GM23338 (cell line): ENCODE measurements at regions not wholly inside any gene's neighbourhood (a gene's known extent, or its start where the extent isn't known, plus 50 kb on each side); places are given as distances from the start of the nearest gene placed in this dataset.

Source experiments
- ATAC-seq: fragments of 200-7000 bp; cut with Tn5 transposase; 3 replicates; pipeline ENCODE4 v1.9.1; 2020
- DNase-seq: peaks from one replicate; pipeline ENCODE4 v3.0.0-alpha.2; 2015; ENCODE audit warnings: low spot score
- H2AFZ ChIP-seq: fragments of 200-600 bp; sonication (generic); 2 replicates; pipeline ENCODE4 v1.8.0; 2016; ENCODE audit warnings: antibody characterized with exemption, mild to moderate bottlenecking, moderate library complexity
- H3F3A ChIP-seq: fragments of 200-600 bp; sonication (generic); replicated peaks from 2 replicates; pipeline ENCODE4 v1.8.0; 2017; ENCODE audit warnings: antibody characterized with exemption, mixed run types, low read depth
- H3K27ac ChIP-seq: fragments of 200-600 bp; sonication (generic); 2 replicates; pipeline ENCODE4 v1.6.1; 2016; ENCODE audit warnings: low read depth
- H3K27me3 ChIP-seq: fragments of 200-600 bp; sonication (generic); 2 replicates; pipeline ENCODE4 v1.8.0; 2016; ENCODE audit warnings: mild to moderate bottlenecking, mixed run types, moderate library complexity; ENCODE audit not compliant: insufficient read depth
- H3K36me3 ChIP-seq: fragments of 200-600 bp; sonication (generic); 2 replicates; pipeline ENCODE4 v1.8.0; 2016; ENCODE audit warnings: mild to moderate bottlenecking; ENCODE audit not compliant: insufficient read depth
- H3K4me1 ChIP-seq: fragments of 200-600 bp; sonication (generic); 2 replicates; pipeline ENCODE4 v1.8.0; 2016; ENCODE audit warnings: mild to moderate bottlenecking, moderate library complexity; ENCODE audit not compliant: insufficient read depth
- H3K4me2 ChIP-seq: fragments of 200-600 bp; sonication (generic); 2 replicates; pipeline ENCODE4 v1.7.1; 2017; ENCODE audit warnings: mixed run types
- H3K4me3 ChIP-seq: fragments of 200-600 bp; sonication (generic); 2 replicates; pipeline ENCODE4 v1.6.1; 2016; ENCODE audit warnings: mixed run types
- H3K79me2 ChIP-seq: fragments of 200-600 bp; sonication (generic); replicated peaks from 2 replicates; pipeline ENCODE4 v1.8.0; 2017; ENCODE audit warnings: mild to moderate bottlenecking; ENCODE audit not compliant: insufficient read depth
- H3K9me2 ChIP-seq: fragments of 200-600 bp; sonication (generic); 2 replicates; pipeline ENCODE4 v1.8.0; 2017; ENCODE audit not compliant: insufficient read depth
- H4K20me1 ChIP-seq: fragments of 200-600 bp; sonication (generic); replicated peaks from 2 replicates; pipeline ENCODE4 v1.8.0; 2017; ENCODE audit warnings: mild to moderate bottlenecking; ENCODE audit not compliant: insufficient read depth
- H3K27ac Mint-ChIP-seq: 2 replicates; pipeline ENCODE4 v1.8.0; 2020; ENCODE audit warnings: inconsistent platforms, mild to moderate bottlenecking, moderate library complexity, mixed read lengths
- H3K27me3 Mint-ChIP-seq: 3 replicates; pipeline ENCODE4 v1.8.0; 2022; ENCODE audit warnings: low read depth, mild to moderate bottlenecking, moderate library complexity, mixed read lengths, inconsistent platforms; ENCODE audit not compliant: insufficient read depth, poor library complexity
- H3K36me3 Mint-ChIP-seq: 3 replicates; pipeline ENCODE4 v1.8.0; 2021; ENCODE audit warnings: low read depth, mild to moderate bottlenecking, inconsistent platforms, moderate library complexity, mixed read lengths
- H3K4me1 Mint-ChIP-seq: 3 replicates; pipeline ENCODE4 v1.8.0; 2020; ENCODE audit warnings: mild to moderate bottlenecking, inconsistent platforms, mixed read lengths
- H3K4me3 Mint-ChIP-seq: 3 replicates; pipeline ENCODE4 v1.8.0; 2021; ENCODE audit warnings: moderate library complexity, mild to moderate bottlenecking, inconsistent platforms, mixed read lengths
- H3K9me3 Mint-ChIP-seq: 3 replicates; pipeline ENCODE4 v1.8.0; 2020; ENCODE audit warnings: moderate library complexity, mild to moderate bottlenecking, inconsistent platforms, mixed read lengths
- CREB1 ChIP-seq: fragments of 250-450 bp; sonication (Bioruptor Pico); IDR thresholded peaks from 2 replicates; pipeline ENCODE4 v1.5.0; 2020; ENCODE audit warnings: low read depth, mild to moderate bottlenecking, moderate library complexity
- EZH2 ChIP-seq: fragments of 200-600 bp; sonication (generic); IDR thresholded peaks from one replicate; pipeline ENCODE4 v1.8.0; 2017; ENCODE audit warnings: antibody characterized with exemption, mild to moderate bottlenecking, low read depth; ENCODE audit not compliant: unreplicated experiment
- EZH2phosphoT487 ChIP-seq: fragments of 200-600 bp; sonication (generic); IDR thresholded peaks from one replicate; pipeline ENCODE4 v1.8.1; 2018; ENCODE audit warnings: antibody characterized with exemption; ENCODE audit not compliant: unreplicated experiment
- POLR2AphosphoS5 ChIP-seq: IDR thresholded peaks from 2 replicates; pipeline ENCODE4 v1.6.1; 2016; ENCODE audit warnings: antibody characterized with exemption, low read depth
- ZNF114 ChIP-seq: fragments of 250-450 bp; sonication (Bioruptor Pico); IDR thresholded peaks from 2 replicates; pipeline ENCODE4 v1.5.0; 2020; ENCODE audit warnings: mild to moderate bottlenecking, moderate library complexity
- TF ChIP-seq, protein P1 (sequence below): IDR thresholded peaks from one replicate; pipeline ENCODE4 v1.6.1; 2018; ENCODE audit warnings: antibody characterized with exemption; ENCODE audit not compliant: unreplicated experiment
- TF ChIP-seq, protein P2 (sequence below), 2 experiments: fragments of 200-600 bp in 1 of 2; sonication (generic) in 1 of 2; conservative IDR thresholded peaks; 2 replicates each; pipeline versions ENCODE4 v1.5.1 to v1.6.1; 2016 to 2017; ENCODE audit warnings: antibody characterized with exemption in 2 of 2, low read depth in 2 of 2, mild to moderate bottlenecking in 2 of 2, moderate library complexity in 1 of 2

DNA sequence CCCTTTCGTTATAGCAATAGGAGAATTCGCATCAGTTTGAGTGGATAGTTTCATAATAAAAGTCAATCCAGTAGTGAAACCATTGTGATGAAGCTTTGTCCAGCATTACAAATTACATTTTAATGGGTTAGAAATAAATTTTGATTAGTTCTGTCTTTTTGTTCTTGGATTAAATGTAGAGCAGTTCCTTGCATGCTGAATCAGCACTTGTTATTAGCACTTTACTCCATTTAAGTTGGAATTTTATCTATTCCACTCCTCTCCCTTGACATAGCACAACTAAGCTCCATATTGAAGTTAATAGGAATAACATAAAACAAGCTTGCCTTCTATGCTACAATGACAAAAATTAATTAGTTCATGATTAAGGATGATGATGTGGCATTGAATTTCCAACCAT is 624.1 kb downstream of the CCDC85A start (continued):
- no peak for TF ChIP-seq EZH2phosphoT487
- no peak for TF ChIP-seq EZH2
- TF ChIP-seq CREB1 = no peak

DNA sequence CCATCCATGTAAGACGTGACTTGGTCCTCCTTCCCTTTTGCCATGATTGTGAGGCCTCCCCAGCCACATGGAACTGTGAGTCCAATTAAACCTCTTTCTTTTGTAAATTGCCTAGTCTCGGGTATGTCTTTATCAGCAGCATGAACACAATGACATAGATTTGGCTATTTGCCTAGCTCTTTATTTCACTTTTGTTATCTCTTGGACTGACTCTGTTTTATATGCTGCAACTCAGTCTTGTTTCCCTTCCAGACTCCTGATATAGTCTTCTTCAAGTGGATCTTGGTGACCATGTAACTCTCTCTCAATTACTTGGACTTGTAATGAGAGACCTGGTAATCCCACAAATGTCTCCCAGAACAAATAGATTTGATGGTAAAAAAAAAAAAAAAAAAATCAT is 627.6 kb downstream of the CCDC85A start:
- H3K27me3 Mint-ChIP-seq = no peaks in the 10 kb centered on the region
- ATAC-seq = no peak
- no peaks in the 10 kb centered on the region for H4K20me1 ChIP-seq
- H3K27me3 ChIP-seq = no peaks in the 10 kb centered on the region
- H3K27ac Mint-ChIP-seq = no peak overlapping the region
- no peak overlapping the region for H2AFZ ChIP-seq
- no peak overlapping the region for H3K27ac ChIP-seq
- H3K36me3 ChIP-seq = no peaks in the 10 kb centered on the region
- H3K4me3 Mint-ChIP-seq = no peak overlapping the region
- peaks cover 4% of the 10 kb centered on the region; the same call in 1 of the 2 replicates for H3K9me2 ChIP-seq
- no peaks in the 10 kb centered on the region for H3K36me3 Mint-ChIP-seq
- H3K79me2 ChIP-seq = no peaks in the 10 kb centered on the region
- H3F3A ChIP-seq = no peaks in the 10 kb centered on the region
- no peak for TF ChIP-seq POLR2AphosphoS5
- no peak for TF ChIP-seq EZH2
- TF ChIP-seq, protein P1, sequence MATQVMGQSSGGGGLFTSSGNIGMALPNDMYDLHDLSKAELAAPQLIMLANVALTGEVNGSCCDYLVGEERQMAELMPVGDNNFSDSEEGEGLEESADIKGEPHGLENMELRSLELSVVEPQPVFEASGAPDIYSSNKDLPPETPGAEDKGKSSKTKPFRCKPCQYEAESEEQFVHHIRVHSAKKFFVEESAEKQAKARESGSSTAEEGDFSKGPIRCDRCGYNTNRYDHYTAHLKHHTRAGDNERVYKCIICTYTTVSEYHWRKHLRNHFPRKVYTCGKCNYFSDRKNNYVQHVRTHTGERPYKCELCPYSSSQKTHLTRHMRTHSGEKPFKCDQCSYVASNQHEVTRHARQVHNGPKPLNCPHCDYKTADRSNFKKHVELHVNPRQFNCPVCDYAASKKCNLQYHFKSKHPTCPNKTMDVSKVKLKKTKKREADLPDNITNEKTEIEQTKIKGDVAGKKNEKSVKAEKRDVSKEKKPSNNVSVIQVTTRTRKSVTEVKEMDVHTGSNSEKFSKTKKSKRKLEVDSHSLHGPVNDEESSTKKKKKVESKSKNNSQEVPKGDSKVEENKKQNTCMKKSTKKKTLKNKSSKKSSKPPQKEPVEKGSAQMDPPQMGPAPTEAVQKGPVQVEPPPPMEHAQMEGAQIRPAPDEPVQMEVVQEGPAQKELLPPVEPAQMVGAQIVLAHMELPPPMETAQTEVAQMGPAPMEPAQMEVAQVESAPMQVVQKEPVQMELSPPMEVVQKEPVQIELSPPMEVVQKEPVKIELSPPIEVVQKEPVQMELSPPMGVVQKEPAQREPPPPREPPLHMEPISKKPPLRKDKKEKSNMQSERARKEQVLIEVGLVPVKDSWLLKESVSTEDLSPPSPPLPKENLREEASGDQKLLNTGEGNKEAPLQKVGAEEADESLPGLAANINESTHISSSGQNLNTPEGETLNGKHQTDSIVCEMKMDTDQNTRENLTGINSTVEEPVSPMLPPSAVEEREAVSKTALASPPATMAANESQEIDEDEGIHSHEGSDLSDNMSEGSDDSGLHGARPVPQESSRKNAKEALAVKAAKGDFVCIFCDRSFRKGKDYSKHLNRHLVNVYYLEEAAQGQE = no peak
- H3K4me3 ChIP-seq = no peak overlapping the region
- no peak overlapping the region for H3K4me2 ChIP-seq
- H3K4me1 Mint-ChIP-seq = no peaks in the 10 kb centered on the region; the same call in 2 of the 3 replicates
- DNase-seq = no peak
- H3K4me1 ChIP-seq = no peaks in the 10 kb centered on the region
- H3K9me3 Mint-ChIP-seq = no peaks in the 10 kb centered on the region

DNA sequence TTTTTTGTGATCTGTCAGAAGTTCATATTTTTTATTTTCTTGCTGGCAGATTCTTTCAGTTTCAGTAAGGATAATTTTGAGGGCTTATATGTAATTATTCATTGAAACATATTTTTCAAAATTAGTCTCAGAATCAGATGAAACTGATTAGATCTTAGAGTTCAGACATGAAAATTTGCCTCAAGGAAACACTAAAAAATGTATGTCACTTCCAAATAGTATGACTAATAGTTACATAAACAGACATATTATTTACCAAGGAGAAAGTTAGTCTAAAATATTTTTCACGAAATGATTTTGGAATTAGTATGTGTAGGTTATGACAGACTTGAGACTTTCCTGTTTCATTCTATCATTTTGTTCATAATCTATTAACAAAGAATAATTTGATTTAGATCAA is 628.6 kb downstream of the CCDC85A start:
- no peak overlapping the region for H3K4me2 ChIP-seq
- no peaks in the 10 kb centered on the region for H3K79me2 ChIP-seq
- no peaks in the 10 kb centered on the region for H3K4me1 ChIP-seq
- H3K27ac ChIP-seq = no peak overlapping the region
- no peaks in the 10 kb centered on the region for H3K27me3 ChIP-seq
- H3F3A ChIP-seq = no peaks in the 10 kb centered on the region
- DNase-seq (no peak), ATAC-seq (no peak)
- H4K20me1 ChIP-seq = no peaks in the 10 kb centered on the region
- peaks cover 4% of the 10 kb centered on the region; the same call in 1 of the 2 replicates for H3K9me2 ChIP-seq
- TF ChIP-seq ZNF114 (CRISPR knock-in tag) = no peak
- TF ChIP-seq, protein P2, sequence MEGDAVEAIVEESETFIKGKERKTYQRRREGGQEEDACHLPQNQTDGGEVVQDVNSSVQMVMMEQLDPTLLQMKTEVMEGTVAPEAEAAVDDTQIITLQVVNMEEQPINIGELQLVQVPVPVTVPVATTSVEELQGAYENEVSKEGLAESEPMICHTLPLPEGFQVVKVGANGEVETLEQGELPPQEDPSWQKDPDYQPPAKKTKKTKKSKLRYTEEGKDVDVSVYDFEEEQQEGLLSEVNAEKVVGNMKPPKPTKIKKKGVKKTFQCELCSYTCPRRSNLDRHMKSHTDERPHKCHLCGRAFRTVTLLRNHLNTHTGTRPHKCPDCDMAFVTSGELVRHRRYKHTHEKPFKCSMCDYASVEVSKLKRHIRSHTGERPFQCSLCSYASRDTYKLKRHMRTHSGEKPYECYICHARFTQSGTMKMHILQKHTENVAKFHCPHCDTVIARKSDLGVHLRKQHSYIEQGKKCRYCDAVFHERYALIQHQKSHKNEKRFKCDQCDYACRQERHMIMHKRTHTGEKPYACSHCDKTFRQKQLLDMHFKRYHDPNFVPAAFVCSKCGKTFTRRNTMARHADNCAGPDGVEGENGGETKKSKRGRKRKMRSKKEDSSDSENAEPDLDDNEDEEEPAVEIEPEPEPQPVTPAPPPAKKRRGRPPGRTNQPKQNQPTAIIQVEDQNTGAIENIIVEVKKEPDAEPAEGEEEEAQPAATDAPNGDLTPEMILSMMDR (conservative IDR thresholded peaks at IDR 0.05; ENCODE audit: low read depth in 2 of 2) = no peak
- no peak overlapping the region for H2AFZ ChIP-seq
- Mint-ChIP-seq H3K4me3 (no peak overlapping the region), H3K36me3 (no peaks in the 10 kb centered on the region), H3K27me3 (no peaks in the 10 kb centered on the region), H3K4me1 (no peaks in the 10 kb centered on the region; the same call in 2 of the 3 replicates), H3K27ac (no peak overlapping the region), H3K9me3 (no peaks in the 10 kb centered on the region; the same call in 2 of the 3 replicates)
- no peak overlapping the region for H3K4me3 ChIP-seq
- H3K36me3 ChIP-seq = no peaks in the 10 kb centered on the region
